ENCODE measurements at regions not wholly inside any gene's neighbourhood (a gene's known extent, or its start where the extent isn't known, plus 50 kb on each side); places are given as distances from the start of the nearest gene placed in this dataset.

- TF ChIP-seq POLR2A (IDR thresholded peaks at IDR 0.05): no peak
- TF ChIP-seq CTCF (IDR thresholded peaks at IDR 0.05): no peak
- no peak for TF ChIP-seq POLR2AphosphoS5 (IDR thresholded peaks at IDR 0.05)
- no peak for TF ChIP-seq EP300 (IDR thresholded peaks at IDR 0.05; ENCODE audit: low read depth)
Observed at GRCh38 chr7:25031432-25031831, 51.5 kb upstream of the OSBPL3 start.

All from transverse colon (tissue), 4 donors.